ENCODE measurements at regions not wholly inside any gene's neighbourhood (a gene's known extent, or its start where the extent isn't known, plus 50 kb on each side); places are given as distances from the start of the nearest gene placed in this dataset.

DNA sequence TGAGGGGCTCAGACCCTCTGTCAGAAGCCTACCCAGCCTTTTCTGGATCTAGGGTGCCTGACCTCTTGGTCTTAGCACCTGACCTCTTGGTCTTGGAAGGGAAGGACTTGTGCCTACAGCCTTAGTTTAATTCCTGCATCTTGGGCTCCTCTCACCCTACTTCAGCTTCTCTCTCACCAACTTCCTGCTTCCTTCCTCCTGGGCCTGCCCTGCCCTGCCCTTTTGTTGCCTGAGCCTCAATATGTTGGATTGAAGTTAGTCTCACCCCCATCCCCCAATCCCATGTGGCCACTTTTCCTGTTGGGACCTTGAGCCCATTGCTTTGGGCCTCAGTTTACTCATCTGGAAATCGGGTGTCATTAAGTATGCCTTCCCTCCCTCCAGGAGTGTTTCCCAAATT lies 206.2 kb upstream of the SKOR2 start:
- H3K79me2 ChIP-seq (ENCODE audit: insufficient read depth, low read length), result no peaks in the 10 kb centered on the region
- H3K27ac ChIP-seq (ENCODE audit: low read length), result no peak overlapping the region
- no peak overlapping the region for H3K4me3 ChIP-seq (ENCODE audit: low read depth in 1 of 2, low read length in 2 of 2)
- no peak overlapping the region for H2AFZ ChIP-seq (ENCODE audit: low read depth, low read length)
- H3K4me2 ChIP-seq (ENCODE audit: insufficient read depth, low read length), result no peak overlapping the region
- H4K20me1 ChIP-seq (ENCODE audit: insufficient read depth, low read length), result 0 out of 2 replicates have a peak, but pooled peaks cover 4% of the 10 kb centered on the region
- DNase-seq, result no peak
- H3K36me3 ChIP-seq (ENCODE audit: insufficient read depth, low read length), result no peaks in the 10 kb centered on the region
- TF ChIP-seq EZH2 (IDR thresholded peaks at IDR 0.05; ENCODE audit: borderline replicate concordance, low read depth, low read length, severe bottlenecking), result no peak
- TF ChIP-seq, protein P1, sequence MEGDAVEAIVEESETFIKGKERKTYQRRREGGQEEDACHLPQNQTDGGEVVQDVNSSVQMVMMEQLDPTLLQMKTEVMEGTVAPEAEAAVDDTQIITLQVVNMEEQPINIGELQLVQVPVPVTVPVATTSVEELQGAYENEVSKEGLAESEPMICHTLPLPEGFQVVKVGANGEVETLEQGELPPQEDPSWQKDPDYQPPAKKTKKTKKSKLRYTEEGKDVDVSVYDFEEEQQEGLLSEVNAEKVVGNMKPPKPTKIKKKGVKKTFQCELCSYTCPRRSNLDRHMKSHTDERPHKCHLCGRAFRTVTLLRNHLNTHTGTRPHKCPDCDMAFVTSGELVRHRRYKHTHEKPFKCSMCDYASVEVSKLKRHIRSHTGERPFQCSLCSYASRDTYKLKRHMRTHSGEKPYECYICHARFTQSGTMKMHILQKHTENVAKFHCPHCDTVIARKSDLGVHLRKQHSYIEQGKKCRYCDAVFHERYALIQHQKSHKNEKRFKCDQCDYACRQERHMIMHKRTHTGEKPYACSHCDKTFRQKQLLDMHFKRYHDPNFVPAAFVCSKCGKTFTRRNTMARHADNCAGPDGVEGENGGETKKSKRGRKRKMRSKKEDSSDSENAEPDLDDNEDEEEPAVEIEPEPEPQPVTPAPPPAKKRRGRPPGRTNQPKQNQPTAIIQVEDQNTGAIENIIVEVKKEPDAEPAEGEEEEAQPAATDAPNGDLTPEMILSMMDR (IDR thresholded peaks at IDR 0.05; ENCODE audit: borderline replicate concordance, extremely low read depth, low read length, poor library complexity, severe bottlenecking), result no peak
- ATAC-seq (ENCODE audit: insufficient read depth, low read depth), result no peak
- peaks cover 17% of the 10 kb centered on the region for H3K27me3 ChIP-seq (ENCODE audit: insufficient read depth, low read length, poor library complexity)
- no peaks in the 10 kb centered on the region for H3K4me1 ChIP-seq (ENCODE audit: insufficient read depth, low read length)
- H3K9me3 ChIP-seq (ENCODE audit: insufficient read depth, low read length, severe bottlenecking), result no peaks in the 10 kb centered on the region
- H3K9ac ChIP-seq (ENCODE audit: low read depth, low read length), result no peak overlapping the region

DNA sequence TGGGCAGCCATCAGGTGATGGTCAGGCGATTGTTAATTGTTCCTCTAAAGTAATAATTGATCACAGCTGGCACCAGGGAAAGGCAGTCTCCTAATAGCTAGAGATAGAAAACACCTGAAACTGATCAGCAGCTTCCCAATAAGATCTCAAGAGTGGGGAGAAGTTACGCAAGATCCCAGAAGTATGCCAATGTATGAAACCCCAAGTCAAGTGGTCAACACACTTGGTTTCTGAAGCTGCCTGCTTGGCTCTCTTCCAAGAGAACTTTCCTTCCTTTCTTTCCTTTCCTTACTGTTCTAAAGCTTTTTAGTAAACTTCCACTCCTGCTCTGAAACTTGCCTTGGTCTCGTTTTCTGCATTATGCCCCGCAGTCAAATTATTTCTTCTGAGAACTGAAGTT lies 201.6 kb upstream of the SKOR2 start:
- no peak for ATAC-seq (ENCODE audit: insufficient read depth, low read depth)
- H3K9me3 ChIP-seq (ENCODE audit: insufficient read depth, low read length, severe bottlenecking), result no peaks in the 10 kb centered on the region
- H3K9ac ChIP-seq (ENCODE audit: low read depth, low read length), result no peak overlapping the region
- no peak overlapping the region for H3K4me2 ChIP-seq (ENCODE audit: insufficient read depth, low read length)
- no peak for DNase-seq
- no peaks in the 10 kb centered on the region for H3K79me2 ChIP-seq (ENCODE audit: insufficient read depth, low read length)
- H3K27ac ChIP-seq (ENCODE audit: low read length), result no peak overlapping the region
- no peaks in the 10 kb centered on the region for H3K4me1 ChIP-seq (ENCODE audit: insufficient read depth, low read length)
- TF ChIP-seq EZH2 (IDR thresholded peaks at IDR 0.05; ENCODE audit: borderline replicate concordance, low read depth, low read length, severe bottlenecking), result no peak
- TF ChIP-seq, protein P1 (IDR thresholded peaks at IDR 0.05; ENCODE audit: borderline replicate concordance, extremely low read depth, low read length, poor library complexity, severe bottlenecking), result no peak
- no peak overlapping the region for H3K4me3 ChIP-seq (ENCODE audit: low read depth in 1 of 2, low read length in 2 of 2)
- peaks cover 17% of the 10 kb centered on the region for H3K27me3 ChIP-seq (ENCODE audit: insufficient read depth, low read length, poor library complexity)
- H2AFZ ChIP-seq (ENCODE audit: low read depth, low read length), result no peak overlapping the region
- no peaks in the 10 kb centered on the region for H3K36me3 ChIP-seq (ENCODE audit: insufficient read depth, low read length)
- no peaks in the 10 kb centered on the region for H4K20me1 ChIP-seq (ENCODE audit: insufficient read depth, low read length)

DNA sequence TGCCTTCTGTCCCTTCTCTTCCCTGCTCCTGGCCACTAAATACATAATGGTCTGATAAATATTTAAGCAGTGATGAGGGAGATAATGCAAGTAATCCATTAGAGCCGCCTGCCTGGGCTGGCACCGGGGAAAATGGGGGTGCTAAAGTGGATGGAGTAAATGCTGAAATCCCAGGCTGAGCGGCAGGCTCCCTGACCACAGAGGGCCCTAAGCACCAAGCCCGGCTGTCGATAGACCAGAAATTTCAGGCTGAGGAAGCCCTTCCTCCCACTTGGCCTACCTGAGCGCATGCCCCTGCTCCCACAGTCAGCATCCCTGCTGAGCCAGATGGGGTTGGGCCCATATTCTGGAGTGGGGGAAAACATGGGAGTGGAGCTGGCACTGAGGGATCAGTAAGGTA lies 197.5 kb upstream of the SKOR2 start:
- no peak for TF ChIP-seq EZH2 (IDR thresholded peaks at IDR 0.05; ENCODE audit: borderline replicate concordance, low read depth, low read length, severe bottlenecking)
- TF ChIP-seq, protein P1 (IDR thresholded peaks at IDR 0.05; ENCODE audit: borderline replicate concordance, extremely low read depth, low read length, poor library complexity, severe bottlenecking), result no peak
- no peak for ATAC-seq (ENCODE audit: insufficient read depth, low read depth)
- Histone ChIP-seq H3K27me3 (ENCODE audit: insufficient read depth, low read length, poor library complexity) (no peaks in the 10 kb centered on the region), H3K27ac (ENCODE audit: low read length) (no peak overlapping the region), H3K4me1 (ENCODE audit: insufficient read depth, low read length) (no peaks in the 10 kb centered on the region), H3K4me2 (ENCODE audit: insufficient read depth, low read length) (no peak overlapping the region), H3K36me3 (ENCODE audit: insufficient read depth, low read length) (no peaks in the 10 kb centered on the region), H2AFZ (ENCODE audit: low read depth, low read length) (no peak overlapping the region), H3K4me3 (ENCODE audit: low read depth in 1 of 2, low read length in 2 of 2) (no peak overlapping the region), H4K20me1 (ENCODE audit: insufficient read depth, low read length) (no peaks in the 10 kb centered on the region), H3K9me3 (ENCODE audit: insufficient read depth, low read length, severe bottlenecking) (peaks cover 2% of the 10 kb centered on the region), H3K9ac (ENCODE audit: low read depth, low read length) (no peak overlapping the region), H3K79me2 (ENCODE audit: insufficient read depth, low read length) (no peaks in the 10 kb centered on the region)
- no peak for DNase-seq

DNA sequence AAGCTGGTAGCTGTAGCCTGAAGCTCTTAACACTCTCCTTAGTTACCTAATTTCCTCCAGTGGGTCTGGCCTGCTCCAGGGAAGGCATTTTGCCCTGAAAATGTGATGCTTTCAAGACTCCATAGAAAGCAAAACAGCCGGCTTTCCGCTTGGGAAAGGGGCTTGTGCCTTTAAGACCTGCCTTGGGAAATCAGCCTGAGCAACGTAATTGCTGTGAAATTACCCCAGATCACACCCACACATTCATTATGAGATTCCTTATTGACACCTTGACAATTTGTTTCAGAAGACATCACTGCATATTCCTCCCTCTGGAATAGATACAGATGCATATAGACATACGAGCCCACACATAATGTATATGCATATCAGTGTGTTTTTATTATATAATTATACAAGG lies 190.5 kb upstream of the SKOR2 start:
- peaks cover under 1% of the 10 kb centered on the region for H3K9me3 ChIP-seq (ENCODE audit: insufficient read depth, low read length, severe bottlenecking)
- peaks cover 23% of the 10 kb centered on the region for H3K27me3 ChIP-seq (ENCODE audit: insufficient read depth, low read length, poor library complexity)
- H3K27ac ChIP-seq (ENCODE audit: low read length), result no peak overlapping the region
- H3K4me2 ChIP-seq (ENCODE audit: insufficient read depth, low read length), result no peak overlapping the region
- no peak overlapping the region for H3K4me3 ChIP-seq (ENCODE audit: low read depth in 1 of 2, low read length in 2 of 2)
- H2AFZ ChIP-seq (ENCODE audit: low read depth, low read length), result no peak overlapping the region
- no peak for TF ChIP-seq EZH2 (IDR thresholded peaks at IDR 0.05; ENCODE audit: borderline replicate concordance, low read depth, low read length, severe bottlenecking)
- TF ChIP-seq, protein P1 (IDR thresholded peaks at IDR 0.05; ENCODE audit: borderline replicate concordance, extremely low read depth, low read length, poor library complexity, severe bottlenecking), result no peak
- no peak for ATAC-seq (ENCODE audit: insufficient read depth, low read depth)
- H3K79me2 ChIP-seq (ENCODE audit: insufficient read depth, low read length), result no peaks in the 10 kb centered on the region
- no peaks in the 10 kb centered on the region for H3K36me3 ChIP-seq (ENCODE audit: insufficient read depth, low read length)
- H4K20me1 ChIP-seq (ENCODE audit: insufficient read depth, low read length), result no peaks in the 10 kb centered on the region
- DNase-seq, result no peak
- no peaks in the 10 kb centered on the region for H3K4me1 ChIP-seq (ENCODE audit: insufficient read depth, low read length)
- H3K9ac ChIP-seq (ENCODE audit: low read depth, low read length), result no peak overlapping the region

Data from DND-41 (cell line).